Islet precursor cell (in vitro differentiated cells): ENCODE measurements at regions not wholly inside any gene's neighbourhood (a gene's known extent, or its start where the extent isn't known, plus 50 kb on each side); places are given as distances from the start of the nearest gene placed in this dataset.
"Not testable (repeated sequence)": the region's sequence is repeated elsewhere in the genome, so short reads cannot be mapped to it uniquely, and the experiment has no call there.

Experiments used
- DNase-seq: peaks from one replicate; pipeline ENCODE4 v3.0.0-alpha.2; 2018

DNA sequence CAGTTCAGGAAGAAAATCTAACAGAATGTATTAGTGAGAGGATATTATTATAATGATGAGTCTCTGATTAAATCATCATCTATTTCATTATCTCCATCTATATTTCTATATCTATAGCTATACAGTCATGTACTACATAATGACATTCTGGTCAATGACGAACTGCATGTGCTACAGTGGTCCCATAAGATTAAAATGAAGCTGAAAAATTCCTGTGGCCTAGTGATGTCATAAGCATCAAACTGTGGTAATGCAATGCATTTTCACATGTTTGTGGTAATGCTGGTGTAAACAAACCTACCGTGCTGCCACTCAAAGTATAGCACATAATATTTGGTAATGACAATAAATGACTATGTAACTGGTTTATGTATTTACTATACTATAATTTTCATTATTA lies 1127.9 kb upstream of the CHAC2 start:
- DNase-seq, result no peak

DNA sequence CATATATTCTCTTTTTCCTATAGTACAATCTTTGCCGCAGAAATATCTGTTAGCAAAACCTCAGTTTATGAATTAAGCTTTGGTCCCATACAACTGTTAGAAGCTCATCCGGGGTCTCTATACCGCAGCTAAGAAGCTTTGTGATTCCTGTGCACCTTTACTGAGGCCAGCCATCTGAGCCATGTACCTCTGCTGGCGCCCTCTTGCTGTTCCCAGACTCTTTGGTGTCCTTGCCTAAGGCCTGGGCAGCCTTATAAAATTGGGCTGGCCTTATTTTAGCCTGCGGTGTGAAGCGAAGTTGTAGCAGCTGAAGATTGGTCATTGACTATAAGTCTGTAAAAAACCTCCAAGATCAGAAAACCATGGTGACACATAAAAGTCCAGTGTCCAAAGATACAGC lies 1135.1 kb upstream of the CHAC2 start:
- no peak for DNase-seq

DNA sequence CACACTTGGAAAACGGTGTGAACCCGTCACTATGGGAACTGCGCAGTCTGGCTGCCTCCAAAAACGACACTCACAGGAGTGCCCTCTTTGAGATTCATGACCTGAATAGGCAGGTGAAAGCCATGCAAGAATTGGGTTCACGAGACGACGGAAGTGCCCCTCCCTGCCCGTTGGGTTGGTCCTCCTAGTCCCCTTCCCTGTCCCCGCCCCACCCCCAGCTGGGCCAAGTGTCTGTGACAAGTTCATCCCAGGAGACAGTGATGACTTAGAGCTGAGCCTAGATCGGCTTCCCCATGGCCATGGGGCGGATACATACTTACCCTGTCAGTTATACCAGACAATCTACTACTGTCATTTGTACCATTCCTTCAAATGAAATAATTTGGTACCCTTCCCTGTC lies 1137.7 kb upstream of the CHAC2 start:
- DNase-seq, result no peak

DNA sequence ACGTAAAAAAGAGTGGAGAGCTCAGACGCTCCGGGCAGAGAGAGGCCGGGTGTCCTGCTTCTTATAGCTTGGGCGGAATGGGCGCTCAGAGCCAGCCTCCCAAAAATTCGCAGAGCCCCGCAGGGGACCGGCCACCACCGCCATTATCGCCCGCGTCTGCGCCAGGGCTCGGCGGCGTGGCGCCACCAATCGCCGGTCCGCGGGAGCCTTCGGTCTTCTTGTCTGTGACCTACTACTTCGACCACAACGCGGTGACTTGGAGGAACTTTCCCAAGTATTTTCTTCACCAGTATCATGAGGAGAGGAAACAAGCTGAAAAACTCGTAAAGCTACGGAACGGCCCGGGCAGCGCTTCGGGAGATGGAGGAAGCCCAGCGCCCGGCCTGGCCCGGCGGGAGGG lies 1138.1 kb upstream of the CHAC2 start:
- no peak for DNase-seq

DNA sequence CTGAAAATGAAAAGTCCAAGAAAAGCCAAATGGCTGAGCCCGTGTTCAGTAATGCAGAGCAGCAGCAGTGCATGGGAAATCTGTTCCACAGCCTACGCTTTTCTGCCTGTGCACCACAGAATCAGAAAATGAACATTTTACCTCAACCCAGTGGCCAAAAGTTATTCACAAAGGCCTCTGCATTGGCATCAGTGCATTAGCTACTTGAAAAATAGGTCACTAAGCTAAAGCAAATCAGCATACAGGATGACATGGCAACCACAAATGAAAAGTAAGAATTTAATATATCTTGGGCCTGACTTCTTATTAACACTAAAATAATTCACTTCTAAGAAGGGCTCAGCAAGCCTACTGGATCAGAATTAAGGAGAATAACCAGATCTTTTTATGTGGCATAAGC lies 1145.3 kb upstream of the CHAC2 start:
- DNase-seq, result no peak

DNA sequence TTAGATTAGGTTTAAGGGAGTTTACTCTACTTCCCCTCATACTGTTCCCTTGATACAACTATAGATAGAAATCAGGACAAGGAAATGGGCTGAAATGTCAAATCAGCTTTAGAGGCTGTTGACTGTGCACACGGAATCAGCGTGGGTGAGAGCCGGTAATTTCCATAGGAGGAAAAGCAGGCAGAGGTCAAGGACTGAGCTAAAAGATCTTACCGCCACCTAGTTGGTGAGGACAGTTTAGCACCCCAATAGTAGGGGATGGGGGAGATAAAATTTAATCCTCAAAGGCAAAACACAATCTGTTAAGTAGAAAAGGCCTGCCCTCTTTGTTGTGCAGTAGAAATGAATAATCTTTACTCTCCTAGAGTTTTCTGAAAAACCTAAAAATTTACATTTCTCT lies 1154.5 kb upstream of the CHAC2 start:
- DNase-seq, result no peak

DNA sequence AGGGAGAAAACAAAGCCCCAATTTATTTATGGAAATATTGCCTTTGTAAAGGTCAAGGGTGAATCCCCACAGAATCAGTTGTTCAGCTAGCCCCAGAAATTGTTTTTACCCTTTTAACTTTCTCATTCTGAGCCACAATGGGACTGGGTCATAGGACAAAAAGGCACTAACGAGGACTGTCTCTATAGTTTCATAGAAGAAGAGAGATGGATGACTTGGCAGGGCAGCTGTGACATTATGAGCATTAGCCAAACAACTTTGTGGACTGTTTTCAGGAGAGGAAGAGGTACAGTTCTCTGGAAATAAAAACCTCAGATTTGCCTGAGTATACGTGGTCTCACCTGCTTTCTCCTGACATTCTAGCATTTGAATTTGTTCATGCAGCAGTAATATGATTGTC lies 1155.8 kb upstream of the CHAC2 start:
- DNase-seq, result no peak

DNA sequence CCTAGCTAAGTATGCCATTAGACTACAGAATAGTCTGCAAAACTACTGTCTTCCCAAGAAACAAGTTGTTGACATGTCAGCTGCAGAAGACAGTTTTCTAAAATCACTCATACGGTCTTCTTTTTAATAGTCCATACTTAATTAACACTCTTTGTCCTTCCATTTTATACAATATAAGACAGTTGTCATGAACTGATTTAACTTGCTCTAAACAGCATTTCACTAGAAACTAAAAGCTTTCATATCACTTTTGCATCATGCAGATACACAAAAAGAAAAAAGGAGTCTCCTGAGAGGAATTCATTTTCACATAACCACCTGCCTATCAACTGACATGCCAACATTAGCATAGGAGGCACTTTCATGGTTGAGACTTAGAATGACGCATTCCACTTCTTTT lies 1159.6 kb upstream of the CHAC2 start:
- no peak for DNase-seq

DNA sequence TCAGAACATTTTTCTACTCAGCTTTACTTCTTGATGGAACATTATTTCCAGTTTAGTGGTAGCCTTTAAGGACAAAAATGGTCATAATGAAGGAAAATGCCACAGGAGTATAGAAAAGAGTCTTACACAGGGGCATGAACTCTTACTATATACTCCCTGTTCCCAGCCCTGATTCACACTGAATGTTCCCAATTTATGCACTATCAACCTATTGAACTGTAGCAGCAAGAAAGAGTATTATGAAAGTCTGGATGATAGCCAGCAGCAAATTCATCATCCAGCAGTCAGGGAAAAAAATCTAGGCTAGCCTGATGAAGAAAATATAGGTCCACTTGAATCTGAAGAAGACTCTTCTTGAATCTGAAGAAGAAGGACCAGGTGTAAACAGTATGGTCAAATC lies 1170.3 kb upstream of the CHAC2 start:
- no peak for DNase-seq

DNA sequence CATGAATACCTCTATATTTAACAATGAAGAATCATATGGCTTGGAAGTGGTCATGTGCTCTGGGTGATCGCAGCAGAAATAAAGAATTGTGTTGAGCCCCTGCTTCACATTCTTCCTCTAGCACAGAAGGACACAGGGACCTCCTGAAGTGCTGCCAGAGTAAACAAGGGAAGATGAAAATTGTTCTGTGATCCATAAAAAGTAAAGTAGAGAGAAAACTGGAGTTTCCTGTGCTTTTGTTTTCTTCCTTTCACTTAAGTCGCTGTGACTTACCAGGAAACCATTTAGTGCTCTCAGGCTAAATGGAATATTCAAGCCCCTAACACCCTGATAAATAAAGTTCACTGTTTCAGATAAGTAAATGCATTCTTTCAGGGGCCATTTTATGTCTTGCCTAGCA lies 1173.6 kb upstream of the CHAC2 start:
- DNase-seq, result no peak

DNA sequence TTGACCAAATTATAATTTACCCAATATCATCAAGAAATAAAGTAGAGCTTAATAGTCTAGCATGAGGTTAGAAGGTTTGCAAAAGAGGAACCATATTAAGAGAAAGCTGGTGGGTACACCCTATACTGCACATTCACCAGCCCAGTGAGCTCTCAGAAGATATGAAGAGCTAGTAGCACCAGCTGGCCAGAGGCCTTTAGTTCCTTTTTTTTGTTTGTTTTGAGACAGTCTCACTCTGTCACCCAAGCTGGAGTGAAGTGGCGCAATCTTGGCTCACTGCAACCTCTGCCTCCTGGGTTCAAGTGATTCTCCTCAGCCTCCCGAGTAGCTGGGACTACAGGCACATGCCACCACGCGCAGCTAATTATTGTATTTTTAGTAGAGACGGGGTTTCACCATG lies 1183.5 kb upstream of the CHAC2 start:
- DNase-seq, result not testable (repeated sequence)

DNA sequence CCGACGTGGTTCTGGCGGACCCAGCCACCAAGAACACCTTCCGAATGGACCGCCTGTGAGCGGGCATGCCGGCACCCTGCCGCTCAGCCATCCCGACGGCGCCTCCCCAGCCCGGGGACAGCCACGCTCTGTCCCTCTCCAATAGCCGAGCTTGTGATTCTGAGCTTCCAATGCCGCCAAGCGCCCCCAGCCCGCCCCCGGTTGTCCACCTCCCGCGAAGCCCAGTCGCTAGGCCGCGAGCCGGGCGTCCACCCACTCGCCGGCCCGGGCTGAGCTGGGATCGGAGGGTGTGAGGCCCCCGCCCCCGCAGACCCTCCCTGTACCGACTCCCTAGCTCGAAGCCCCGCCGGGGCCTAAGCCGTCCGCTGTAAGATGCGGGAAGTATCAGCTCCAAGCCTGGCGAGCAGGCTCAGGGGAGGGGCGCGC lies 1195.1 kb upstream of the CHAC2 start:
- DNase-seq, result no peak

DNA sequence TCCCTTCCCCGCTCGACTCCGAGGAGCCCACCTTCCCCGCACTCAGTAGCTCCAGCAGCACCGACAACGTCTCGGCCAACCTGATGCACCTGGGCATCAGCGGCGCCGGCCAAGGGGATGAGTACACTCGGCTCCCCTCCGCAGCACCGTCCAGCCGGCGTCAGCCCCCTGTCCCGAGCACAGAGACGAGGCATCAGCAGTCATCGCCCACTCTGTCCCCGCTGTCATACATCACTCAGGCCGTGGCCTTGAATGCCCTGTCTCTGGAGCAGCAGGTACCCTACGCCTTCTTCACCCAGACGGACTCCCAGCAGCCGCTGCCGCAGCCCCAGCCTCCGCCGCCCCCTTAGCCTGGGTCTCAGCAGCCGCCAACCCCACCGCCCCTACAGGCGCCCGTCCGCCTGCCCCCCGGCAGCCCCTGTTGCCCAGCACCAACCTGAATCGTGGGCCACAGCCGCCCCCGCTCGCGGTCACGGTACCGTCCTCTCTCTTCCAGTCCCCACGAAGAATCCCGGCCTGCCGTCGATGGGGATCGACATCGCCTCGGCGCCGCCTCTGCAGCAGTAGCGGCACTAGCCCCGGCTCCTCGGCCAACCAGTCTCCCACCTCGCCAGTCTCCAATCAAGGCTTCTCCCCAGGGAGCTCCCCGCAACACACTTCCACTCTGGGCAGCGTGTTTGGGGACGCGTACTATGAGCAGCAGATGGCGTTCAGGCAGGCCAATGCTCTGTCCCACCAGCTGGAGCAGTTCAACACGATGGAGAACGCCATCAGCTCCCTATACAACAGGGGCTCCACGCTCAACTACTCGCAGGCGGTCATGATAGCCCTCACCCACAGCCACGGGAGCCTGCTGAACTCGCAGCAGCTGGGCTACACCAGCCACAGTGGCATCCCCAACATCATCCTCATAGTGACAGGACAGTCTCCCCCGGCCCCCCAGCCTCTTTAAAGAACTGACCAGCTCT lies 1195.9 kb upstream of the CHAC2 start:
- peak; percentile 41 for DNase-seq

DNA sequence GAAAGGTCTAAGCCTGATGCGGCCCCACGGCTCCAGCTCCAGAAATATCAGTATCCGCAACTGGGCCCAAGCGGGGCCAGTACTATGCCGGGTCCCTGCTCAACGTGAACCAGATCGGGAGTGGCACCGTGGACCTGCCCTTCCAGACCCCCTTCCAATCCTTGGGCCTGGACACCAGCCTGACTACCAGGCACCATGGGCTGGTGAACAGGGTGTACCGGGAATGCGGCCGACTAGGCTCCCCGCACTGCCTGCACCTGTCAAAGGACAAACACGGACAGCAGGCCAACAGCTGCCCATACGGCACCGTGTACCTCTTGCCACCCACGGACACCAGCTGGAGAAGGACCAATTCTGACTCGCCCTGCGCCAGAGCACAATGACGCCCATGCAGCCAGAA lies 1196.9 kb upstream of the CHAC2 start:
- DNase-seq, result no peak

DNA sequence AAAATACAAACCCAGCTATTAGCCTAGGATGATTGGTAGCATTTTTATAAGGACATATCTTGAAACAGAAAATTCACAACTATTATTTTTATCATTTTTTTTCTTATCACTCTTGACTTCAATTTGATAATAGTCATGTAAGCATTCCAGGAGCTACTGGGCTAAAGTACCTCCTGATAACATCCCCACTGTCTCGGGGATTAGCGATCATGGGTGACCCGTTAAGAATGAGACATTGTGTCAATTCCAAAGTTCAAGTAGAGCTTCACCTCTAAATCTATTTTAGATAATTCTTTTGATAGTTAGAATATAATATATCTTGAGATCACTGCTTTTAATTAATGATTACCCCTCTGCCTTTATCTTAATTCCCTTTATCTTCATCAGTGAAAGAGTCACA lies 1204.5 kb upstream of the CHAC2 start:
- no peak for DNase-seq

DNA sequence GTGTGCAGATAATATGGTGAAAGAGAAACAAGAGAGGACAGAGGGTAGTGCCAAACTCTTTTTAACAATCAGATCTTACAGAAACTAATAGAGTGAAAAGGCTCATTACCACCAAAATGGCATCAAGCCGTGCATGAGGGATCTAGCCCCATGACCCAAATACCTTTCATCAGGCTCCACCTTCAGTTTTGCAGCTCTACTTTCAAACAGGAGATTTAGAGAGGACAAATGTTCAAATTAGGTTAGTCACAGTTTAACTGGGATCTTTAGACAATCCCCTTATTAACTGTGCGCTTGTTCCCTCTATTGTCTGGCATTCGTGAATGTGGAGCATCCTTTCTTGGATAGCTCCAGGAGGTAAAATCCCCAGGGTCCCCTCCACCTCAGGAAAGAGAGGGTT lies 1209.3 kb upstream of the CHAC2 start:
- peak; percentile 29 for DNase-seq

DNA sequence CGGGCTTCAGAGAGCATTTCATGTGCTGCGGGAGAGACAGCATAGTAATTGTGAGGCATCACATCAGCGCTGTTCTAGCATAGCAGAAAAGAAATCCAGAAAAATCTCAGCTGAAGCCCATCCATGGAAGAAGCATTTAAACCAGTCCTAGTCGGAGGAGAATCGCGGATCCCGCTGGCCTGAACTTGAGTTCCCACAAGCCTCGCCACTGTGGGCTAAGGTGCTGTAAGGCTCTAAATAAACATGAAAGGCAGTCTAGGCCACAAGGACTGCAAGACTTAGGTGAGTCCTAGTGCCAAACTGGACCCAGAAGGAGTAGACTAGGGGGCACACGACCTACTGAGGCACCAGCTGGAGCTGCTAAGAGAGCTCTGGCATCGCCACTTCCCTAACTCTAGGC lies 1225.3 kb upstream of the CHAC2 start:
- DNase-seq, result no peak

DNA sequence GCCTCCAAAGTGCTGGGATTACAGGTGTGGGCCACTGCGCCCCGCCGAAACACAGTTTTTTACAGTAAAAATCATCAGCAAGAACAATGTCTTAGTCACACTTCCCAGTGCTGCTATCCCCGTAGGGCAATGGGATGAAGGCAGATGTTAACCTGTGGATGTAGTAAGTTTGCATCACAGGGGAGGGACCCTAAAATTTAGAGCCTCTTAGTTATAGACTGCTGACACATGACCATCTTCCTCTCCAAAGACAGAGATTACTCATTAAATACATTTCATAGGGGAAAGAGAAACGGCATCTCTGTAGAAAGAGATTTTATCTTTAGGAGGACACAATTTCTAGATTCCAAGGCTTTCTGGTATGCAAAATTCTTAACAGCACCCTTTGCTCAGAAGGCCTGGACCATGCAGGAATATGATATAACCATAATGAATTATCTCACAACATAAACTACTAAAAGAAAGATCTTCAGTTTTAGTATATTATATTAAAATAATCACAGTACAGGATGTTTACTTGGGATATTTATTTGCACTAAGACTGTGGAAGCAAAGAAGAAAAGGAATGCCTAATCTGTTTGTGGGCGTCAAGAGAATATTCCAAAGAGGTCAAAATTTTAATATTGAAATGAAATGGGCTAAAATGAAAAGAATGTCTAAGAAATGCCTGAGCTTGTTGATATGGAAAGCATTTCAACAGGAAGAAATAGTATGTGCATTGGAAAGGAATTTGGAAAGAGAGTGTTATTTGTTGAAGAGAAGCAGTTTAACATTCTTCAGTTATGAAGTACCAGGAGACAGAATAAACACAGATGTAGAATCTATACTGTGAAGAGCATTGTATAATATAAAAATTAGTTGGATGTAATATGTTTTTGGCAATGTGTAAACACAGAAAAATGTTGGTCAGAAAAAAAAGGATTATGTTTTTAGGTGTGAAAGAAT lies 1228.3 kb upstream of the CHAC2 start:
- DNase-seq, result no peak

DNA sequence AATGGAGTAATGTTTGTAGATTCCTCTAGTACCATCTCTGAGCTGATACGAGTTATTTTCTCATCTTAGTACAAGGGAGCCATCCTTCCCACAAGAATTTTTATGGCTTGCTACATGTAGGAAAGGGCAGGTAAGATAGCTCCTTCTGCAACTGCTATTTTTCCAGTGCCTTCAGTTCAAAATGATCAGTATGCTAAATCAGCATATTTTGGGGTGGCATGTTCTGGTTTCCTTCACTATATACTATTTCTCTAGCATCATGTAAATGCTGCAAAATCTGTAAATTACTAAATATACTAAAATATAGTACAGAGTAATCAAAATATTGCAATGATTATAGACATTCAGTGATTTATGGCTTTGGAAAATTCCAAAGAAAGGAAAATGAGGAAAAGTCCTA lies 1230.0 kb upstream of the CHAC2 start:
- DNase-seq, result no peak

DNA sequence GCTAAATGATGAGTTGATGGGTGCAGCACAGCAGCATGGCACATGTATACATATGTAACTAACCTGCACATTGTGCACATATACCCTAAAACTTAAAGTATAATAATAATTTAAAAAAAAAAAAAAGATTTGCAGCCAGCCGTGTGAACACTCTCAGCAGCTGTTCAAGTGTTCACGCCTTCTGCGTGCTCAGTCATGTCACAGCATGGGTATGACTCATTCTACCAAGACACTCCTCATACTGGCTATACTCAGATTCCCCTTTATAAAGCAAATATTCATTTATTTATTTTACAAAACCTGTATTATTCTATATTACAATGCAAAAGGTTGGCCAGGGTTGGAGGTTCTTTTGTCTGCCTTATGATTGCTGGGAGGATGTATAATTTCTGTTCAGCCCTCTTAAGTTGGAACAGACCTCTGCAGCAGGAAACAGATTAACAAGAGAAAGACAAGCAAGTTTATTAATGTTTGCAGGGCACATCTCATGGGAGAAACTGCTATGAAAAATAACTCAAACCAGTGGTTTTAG lies 1230.6 kb upstream of the CHAC2 start:
- no peak for DNase-seq

DNA sequence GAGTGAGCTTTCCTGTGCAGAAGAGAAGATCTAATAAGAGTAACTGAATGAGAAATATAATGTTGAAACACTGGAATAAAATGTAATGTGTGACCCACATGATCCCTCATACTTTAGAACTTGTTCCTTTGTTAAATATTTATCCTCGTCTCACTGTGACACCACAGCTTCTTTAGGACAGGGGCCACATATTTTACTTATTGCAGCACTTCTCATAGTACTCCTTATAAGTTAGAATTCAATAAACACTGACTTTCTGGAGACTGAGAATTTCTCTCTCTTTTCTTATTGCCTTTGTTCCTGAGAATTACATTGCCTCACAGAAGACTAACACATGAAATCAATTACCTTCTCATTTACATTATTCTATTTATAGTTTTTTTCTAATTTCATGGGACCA lies 1234.6 kb upstream of the CHAC2 start:
- no peak for DNase-seq

DNA sequence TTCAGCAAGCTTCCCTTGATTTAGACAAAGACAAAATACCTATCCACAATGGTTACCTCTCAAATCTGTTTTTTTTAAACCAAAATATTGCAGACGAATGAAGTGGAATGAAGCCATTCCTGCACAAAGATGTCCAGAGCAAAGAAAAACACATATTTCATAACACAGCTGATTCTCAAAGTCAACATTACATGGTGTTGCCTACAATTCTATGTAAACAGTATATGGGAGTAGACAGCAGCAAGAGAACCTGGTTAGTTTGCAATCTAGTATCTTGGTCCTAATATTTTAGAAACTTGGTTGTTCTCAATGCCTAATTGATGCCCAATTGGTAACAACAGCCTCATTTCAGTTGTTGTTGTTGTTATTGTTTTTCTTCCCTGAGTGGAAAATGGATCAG lies 1240.9 kb upstream of the CHAC2 start:
- no peak for DNase-seq

DNA sequence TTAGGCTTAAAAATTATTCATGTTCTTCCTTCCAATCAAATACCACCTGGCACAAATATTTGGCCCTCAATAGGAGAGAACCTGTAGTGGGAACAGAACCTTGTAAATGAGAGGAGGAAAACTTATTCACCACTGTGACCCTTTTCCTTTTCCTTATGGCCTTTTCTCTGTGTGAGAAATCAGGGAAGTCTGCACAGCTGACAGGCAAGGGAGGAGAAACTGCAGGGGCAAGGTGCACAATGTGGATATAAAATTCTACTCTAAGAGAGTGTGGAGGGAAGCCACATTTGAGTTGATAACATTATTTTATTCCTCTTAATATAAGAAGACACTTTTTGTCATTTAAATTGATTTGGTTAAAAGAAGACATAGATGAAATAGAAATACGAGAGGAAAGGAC lies 1247.0 kb upstream of the CHAC2 start:
- DNase-seq, result no peak

DNA sequence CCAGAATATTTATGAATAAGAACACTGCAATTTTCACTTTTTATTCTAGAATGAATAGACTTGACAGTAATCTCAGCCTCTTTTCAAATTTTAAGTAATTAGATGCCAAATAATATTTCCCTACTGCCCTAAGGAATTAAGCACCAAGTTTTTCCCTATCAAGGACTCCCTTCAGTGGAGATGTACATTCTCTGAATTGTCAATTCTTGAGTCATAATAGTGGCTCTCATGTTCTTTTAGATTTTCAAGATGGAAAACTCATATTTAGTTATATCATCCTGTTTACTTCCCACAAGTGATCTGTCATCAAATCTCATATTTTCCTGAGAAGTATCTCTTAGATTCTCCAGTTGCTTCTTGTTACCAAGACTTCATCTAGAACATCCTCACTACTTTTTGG lies 1248.9 kb upstream of the CHAC2 start:
- no peak for DNase-seq
